ENCODE measurements at regions not wholly inside any gene's neighbourhood (a gene's known extent, or its start where the extent isn't known, plus 50 kb on each side); places are given as distances from the start of the nearest gene placed in this dataset.

GRCh38 chr11:134844838-134845237 lies 432.8 kb upstream of the B3GAT1 start:
- TF ChIP-seq CTCF (IDR thresholded peaks at IDR 0.05) (no peak), EP300 (IDR thresholded peaks at IDR 0.05; ENCODE audit: low read depth) (no peak), POLR2A (IDR thresholded peaks at IDR 0.05) (no peak)
